DMS 273 (cell line): ENCODE measurements at regions not wholly inside any gene's neighbourhood (a gene's known extent, or its start where the extent isn't known, plus 50 kb on each side); places are given as distances from the start of the nearest gene placed in this dataset.
"Not testable (repeated sequence)": the region's sequence is repeated elsewhere in the genome, so short reads cannot be mapped to it uniquely, and the experiment has no call there.

Experiments
- DNase-seq: peaks from one replicate; lab custom pipeline; 2025; ENCODE audit not compliant: unreplicated experiment; lab: John Stamatoyannopoulos, UW

DNA sequence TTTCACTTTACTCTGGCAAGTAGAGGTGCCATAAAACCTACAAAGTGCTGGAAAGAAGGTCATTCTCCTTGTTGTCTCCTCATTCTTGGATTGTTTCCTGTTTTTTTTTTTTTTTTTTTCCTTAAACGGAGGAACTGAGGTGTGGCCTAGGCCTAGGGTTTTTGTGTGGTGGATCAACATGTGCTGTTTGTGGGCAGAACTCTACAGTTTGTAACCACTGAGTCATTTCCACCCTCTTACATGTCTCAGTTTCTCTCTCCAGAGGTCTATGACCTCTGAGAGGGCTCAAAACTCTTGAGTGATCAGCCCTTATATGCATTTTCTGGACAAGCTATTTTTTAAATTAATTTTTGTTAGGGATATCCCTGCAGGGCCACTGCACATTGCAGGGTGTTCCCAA, 296.0 kb downstream of the PPP1R3A start:
- DNase-seq, result no peak

DNA sequence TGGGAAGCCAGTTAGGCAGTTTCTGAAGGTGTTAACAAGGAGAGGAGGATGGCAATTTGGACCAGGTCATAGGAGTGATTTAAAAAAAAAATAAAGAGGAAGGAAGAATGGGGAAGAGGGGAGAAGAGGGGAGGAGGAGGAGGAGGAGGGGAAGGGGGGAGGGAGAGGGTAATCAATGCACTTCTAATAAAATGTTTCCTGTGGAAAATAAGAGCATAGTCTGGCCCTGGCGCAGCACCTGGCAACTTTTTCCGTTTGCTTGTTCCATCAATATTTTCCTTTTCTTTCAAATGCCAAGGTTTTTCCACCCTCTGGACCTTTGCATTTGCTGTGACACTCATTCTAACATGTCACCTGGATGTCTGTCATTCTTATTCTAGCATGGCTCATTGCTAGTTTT, 308.2 kb downstream of the PPP1R3A start:
- no peak for DNase-seq

DNA sequence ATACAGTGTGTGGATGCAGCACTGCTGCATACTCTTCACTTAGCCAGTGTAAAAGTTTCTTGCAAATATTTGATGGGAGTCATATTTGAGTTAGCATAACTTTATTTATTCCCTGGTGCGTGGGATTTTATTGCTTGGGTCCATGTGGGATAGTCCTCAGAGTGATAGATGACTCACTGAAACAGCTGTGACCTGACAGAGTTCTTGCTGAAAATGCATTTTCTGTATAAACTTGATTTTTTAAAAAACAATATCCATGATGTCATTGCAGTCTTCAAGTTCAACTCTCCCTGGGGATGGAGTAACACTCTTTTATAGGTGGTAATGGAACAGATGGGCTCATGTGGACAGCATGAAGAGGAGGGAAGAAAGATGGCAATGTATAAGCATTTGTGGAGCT, 310.0 kb downstream of the PPP1R3A start:
- DNase-seq, result no peak

DNA sequence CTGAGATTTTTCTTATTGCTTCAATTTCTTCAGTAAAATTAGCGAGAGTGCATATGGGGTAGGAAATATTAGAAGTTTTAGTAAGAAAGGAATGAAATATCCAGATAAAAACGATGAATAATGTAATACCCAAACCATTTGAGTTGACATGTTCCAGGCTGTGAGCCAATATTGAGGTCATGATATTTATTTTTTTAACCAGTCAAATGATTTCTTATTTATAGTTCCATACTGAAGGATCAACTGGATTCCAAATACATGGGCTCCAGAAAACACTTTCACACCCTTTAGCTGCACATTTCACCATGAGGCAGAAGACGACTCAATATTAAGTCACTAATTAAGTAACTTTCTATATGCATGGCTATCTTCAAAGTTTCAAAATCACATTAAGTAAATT, 312.5 kb downstream of the PPP1R3A start:
- no peak for DNase-seq

DNA sequence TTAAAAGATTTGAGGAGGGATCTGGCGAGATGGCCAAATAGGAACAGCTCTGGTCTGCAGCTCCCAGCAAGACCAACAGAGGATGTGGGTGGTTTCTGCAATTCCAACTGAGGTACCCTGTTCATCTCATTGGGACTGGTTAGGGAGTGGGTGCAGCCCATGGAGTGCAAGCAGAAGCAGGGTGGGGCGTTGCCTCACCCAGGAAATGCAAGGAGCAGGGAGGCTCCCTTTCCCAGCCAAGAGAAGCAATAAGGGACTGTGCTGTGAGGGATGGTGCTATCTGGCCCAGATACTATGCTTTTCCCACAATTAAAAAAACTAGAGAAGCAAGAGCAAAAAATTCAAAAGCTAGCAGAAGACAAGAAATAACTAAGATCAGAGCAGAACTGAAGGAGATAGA, 318.4 kb downstream of the PPP1R3A start:
- DNase-seq, result not testable (repeated sequence)

DNA sequence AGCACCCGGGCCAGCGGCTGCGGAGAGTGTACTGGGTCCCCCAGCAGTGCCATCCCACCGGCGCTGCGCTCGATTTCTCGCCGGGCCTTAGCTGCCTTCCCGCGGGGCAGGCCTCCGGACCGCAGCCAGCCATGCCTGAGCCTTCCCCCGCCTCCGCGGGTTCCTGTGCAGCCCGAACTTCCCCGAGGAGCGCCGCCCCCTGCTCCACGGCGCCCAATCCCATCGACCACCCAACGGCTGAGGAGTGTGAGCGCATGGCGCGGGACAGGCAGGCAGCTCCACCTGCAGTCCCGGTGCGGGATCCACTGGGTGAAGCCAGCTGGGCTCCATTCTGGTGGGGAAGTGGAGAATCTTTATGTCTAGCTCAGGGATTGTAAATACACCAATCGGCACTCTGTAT, 325.4 kb downstream of the PPP1R3A start:
- not testable (repeated sequence) for DNase-seq

DNA sequence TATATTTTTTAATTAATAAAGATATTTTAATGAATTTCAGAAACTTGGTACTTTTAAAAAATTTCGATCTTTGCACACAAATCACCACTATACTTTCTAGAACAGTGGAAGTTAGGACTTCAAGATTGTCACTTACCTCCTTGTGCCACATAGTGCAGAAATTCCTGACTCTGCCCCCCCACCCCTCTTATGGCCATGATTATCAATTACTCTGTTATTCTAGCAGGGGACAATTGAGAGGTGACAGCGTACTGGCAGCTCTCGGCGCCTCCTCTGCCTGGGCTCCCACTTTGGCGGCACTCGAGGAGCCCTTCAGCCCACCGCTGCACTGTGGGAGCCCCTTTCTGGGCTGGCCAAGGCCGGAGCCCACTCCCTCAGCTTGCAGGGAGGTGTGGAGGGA, 325.9 kb downstream of the PPP1R3A start:
- not testable (repeated sequence) for DNase-seq

DNA sequence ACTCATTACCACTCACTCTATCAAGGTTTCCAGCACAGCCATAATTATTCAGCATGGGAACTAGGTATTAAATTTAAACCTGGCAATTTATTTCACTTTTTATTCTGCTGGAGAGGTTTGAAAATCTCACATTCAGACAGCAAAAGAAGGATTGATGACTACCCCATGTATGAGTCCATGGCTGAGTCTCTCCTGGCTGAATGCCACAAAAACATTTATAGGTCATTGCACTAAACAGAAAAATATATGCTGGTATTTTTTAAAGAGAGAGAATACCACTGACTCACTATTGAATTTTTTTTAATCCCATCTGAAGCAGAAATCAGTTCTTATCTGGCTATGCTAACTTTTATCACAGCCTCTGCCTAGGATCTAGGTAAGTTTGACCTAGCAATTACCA, 336.3 kb downstream of the PPP1R3A start:
- no peak for DNase-seq

DNA sequence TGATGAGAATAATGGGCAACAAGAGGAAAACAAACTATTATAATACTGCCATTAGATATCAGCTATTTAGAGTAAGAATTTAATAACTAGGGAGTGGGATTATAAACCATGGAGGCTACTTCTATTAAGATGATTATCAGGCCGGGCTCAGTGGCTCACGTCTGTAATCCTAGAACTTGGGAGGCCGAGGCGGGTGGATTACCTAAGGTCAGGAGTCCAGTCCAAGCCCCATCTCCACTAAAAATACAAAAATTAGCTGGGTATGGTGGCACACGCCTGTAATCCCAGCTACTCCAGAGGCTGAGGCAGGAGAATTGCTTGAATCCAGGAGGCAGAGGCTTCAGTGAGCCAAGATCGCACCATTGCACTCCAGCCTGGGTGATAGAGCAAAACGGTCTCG, 355.6 kb downstream of the PPP1R3A start:
- DNase-seq, result not testable (repeated sequence)

DNA sequence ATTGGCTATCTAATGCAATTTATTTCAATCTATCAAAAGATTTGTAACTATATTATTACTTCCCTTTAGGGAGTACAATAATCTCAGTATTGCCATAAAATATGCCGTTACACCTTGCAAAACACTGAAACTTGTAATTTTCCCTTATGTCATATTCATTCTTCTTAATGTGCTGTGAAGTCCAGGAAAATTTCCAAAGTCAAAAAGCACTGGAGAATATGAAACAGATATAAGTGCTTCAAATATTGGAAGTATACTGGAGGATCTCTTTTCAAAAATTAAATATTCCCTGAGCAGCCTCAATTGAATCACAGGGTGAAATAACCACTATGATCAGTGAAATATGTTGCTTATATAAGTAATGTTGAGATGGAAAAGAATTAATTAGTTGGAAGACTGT, 356.0 kb downstream of the PPP1R3A start:
- no peak for DNase-seq

DNA sequence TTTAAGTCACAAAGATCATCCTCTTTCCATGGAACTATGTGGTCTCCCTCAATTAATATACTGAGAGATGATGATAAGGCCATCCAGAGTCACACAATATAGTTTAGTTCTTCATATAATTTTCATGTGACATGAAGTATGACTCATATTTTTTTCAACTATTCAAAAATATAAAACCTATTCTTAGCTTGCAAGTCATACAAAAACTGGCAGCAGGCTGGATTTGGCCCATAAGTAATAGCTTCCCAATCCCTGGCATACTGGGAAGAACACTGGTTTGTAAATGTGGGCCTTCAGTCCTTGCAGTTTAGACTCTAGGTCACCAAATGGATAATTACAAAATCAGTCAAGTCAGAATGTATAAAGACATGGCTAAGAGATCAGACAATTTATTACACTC, 356.6 kb downstream of the PPP1R3A start:
- DNase-seq, result no peak

DNA sequence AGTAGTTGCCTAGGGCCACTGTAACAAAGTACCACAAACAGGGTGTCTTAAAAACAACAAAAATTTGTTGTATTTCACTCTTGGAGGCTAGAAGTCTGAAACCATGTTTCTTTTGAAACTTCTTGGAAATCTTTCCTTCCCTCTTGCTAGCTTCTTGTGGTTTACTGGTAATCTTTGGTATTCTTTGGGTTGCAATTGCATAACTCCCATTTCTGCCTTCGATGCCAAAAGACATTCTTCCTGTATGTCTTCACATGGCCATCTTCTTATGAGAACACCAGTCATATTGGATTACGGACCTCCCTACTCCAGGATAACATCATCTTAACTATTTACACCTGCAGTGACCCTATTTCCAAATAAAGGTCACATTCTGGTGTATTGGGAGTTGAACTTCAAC, 357.4 kb downstream of the PPP1R3A start:
- DNase-seq, result no peak

DNA sequence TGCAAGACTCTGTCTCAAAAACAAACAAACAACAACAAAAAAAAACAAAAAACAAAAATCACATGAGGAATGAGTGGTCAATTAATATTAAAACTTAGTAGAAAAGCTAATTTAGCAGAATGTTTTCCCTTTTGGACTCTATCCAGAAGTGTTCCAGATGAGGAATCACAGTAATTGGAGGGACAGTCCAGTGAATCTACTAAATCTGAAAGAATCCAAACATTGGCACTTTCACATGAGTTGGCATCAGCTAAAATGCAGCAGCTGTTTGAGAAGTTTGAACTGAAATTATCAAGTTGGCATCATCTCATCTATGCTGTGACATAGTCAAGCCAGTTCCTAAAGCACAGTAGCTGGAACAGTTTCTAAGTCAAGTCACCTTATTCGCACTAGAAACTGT, 367.8 kb downstream of the PPP1R3A start:
- no peak for DNase-seq

DNA sequence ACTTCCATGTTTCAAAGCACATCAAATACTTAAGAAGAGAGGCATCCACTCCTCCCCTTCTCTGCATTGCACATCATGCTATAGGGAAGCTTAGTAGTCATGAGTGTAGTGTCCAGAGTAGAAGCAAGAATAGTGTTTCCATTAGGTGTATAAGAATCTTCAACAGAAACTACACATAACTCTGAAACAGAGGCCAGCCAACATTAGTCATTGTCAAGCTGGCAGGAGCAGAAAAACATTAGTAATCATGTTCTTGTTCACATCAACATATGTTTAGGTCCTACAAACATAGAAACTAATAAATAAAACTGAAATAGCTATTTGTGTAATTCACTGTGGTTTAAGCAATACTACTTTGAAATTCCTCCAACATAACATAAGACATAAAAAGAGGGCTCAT, 370.2 kb downstream of the PPP1R3A start:
- DNase-seq, result no peak

DNA sequence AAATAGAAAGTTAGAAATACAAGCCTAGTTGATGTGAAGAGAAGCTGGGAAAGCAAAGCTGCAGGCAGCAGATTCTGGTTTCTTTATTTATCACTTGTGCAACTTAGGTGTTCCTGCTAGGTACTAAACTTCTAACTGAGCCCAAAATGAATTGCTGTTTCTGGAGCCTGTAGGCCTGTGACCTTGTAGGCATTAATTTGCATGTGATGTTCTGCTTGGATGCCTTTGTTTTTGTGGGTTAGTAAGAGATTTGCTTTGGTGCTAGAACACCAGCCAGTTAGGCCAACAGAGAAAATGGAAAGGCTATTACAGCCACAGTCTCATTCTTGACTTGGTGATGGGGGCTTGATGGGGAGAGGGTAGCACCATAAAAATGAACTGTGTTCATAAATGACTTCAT, 370.7 kb downstream of the PPP1R3A start:
- no peak for DNase-seq

DNA sequence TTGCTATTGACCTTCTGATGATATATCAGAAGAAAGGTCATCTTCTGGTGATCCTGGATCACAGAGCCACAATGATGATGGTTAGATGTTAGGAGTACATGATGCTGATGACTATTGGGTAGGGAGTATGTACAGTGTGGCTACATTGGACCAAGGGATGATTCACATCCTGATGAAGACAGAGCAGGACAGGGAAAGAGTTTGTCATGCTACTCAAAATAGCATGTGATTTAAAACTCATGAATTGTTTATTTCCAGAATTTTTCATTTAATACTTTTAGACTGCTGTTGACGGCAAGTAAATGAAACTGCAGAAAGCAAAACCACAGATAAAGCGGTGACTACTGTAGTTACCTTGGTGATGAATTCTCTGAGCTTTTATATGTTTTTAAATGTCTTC, 397.3 kb downstream of the PPP1R3A start:
- no peak for DNase-seq

DNA sequence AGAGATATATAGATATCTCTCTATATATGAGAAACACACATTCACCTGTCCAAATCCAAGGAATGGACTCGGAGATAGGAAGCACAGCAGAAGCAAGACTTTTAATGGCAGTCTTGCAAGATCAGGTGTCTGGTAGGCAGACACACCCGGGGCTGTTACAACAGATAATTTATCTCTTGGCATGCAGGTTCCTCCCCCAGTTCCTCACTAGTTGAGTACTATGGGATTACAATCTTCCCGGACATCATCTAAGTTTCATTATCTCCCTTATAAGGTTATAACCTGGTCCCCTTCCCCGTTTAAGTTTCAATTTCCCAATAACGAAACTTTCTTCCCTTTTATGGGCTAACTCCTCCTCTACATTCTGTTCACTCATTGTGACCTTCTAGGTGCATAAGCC, 399.3 kb downstream of the PPP1R3A start:
- DNase-seq, result no peak

DNA sequence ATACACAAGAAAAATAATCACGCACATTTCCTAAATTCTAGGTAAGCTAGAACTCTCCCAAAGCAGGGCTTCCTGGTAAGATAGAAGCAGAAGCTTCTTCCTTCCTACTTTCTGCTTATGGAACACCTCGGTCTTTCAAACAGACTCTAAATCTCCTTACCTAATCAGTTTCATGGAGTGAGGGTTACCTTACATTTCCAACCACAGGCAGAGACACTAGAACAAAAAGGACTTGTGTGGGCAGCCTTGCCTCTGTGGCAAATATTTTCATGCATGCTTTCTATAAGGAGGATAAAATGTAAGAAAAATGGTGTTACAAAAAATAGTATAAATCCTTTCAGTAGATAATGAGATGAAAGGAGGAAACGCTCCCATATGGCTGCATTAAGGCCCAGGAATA, 386.3 kb upstream of the SMIM30 start:
- no peak for DNase-seq

DNA sequence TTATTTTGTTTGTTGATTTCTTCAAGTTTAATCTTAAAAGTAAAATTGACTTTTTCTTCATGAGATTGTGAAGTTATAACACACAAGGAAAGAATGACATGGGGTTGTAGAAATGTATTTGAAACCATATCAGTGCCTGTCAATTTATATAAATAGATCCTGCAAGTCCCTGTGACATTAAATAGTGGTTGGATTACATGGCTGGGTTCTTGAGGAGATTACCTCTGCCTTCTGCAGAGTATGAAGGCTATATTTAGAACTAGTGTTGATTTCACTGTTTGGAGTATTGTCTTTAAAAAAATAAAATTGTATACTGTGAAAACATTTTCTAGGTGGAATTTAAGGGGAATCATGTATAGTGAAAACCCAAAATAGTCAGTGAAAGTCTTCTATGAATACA, 385.8 kb upstream of the SMIM30 start:
- no peak for DNase-seq

DNA sequence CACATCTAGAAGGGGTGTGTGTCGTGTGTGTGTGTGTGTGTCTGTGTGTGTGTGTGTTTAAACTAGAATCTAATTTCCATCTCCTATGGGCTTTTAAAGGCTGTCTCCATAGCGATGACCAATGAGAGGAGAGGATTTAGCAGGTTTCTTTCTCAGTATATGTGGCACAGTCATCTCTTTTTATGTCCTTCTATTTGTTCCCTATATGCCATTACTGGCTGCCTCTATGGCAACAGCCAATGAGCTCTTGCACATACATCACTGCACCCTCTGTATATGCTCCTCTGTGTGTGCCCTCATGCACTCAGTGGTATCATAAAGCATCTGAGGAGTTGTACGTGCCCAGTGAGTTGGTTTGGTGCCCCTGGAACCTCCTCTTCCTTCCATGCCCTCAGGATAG, 378.2 kb upstream of the SMIM30 start:
- not testable (repeated sequence) for DNase-seq

DNA sequence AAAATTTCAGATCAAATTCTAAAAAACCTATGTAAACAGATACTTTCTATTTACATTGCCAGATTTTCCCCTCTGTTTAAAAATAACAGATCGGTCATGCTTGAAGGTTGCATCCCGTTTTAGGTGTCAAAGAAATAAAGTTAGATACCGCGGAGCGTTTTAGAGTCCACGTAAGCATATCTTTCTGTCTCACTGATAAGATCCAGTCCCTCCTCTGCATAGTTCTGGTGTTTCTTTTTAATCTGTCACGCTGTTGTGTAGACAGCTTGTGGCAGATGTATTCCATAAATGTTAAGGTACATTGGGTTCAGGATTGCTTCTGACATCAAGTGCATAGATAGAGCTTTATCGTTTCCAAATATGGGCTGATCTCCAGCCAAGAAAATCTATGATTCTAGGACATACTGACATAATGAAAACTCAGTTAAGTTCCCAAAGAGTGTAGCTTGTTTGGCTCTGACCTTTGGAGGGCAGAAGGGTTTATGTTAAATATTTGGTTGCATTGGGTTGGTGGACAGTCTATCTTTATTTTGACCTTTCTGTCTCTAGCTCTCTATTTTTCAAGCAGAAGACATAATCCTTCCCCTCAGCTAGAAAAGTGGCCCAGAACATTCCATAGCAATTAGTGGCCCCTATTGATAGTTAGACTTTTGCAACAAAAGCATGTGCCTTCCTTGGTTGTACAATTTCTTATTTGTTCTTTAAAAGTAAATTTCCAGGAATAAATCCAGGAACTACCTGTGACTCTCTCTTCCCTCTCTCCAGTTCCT, 376.6 kb upstream of the SMIM30 start:
- not testable (repeated sequence) for DNase-seq

DNA sequence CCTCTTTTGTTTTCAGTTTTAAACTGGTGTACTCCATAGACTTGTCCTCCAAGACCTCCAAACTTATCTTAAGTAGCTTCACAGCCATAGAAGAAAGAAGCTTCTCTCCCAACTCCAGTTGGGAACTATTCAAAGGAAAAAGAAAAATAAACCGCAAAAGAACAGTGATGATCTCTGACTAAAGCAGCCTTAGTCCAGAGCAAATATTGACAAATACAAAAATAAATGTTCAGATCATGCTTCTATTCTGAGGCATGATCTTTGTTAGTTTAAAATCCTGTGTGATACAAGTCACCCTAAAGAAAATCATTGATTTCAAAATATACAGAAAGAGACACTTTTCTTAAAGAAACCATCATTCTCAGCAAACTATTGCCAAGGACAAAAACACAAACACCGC, 373.0 kb upstream of the SMIM30 start:
- no peak for DNase-seq
